H9 (cell line): ENCODE measurements at regions not wholly inside any gene's neighbourhood (a gene's known extent, or its start where the extent isn't known, plus 50 kb on each side); places are given as distances from the start of the nearest gene placed in this dataset.

Source experiments
- DNase-seq: peaks from one replicate; pipeline ENCODE4 v3.0.0-alpha.2; 2017
- H2AFZ ChIP-seq: one replicate; pipeline ENCODE4 v1.6.1; 2013; ENCODE audit warnings: mild to moderate bottlenecking, low read length, control low read depth, moderate library complexity
- H2AK5ac ChIP-seq: 2 replicates; pipeline ENCODE4 v1.6.1; 2013; ENCODE audit warnings: low read length, control low read depth, mixed read lengths; ENCODE audit not compliant: insufficient read length
- H2BK120ac ChIP-seq: one replicate; pipeline ENCODE4 v1.6.1; 2013; ENCODE audit warnings: low read depth, mild to moderate bottlenecking, low read length, control low read depth, inconsistent platforms; ENCODE audit not compliant: poor library complexity, severe bottlenecking
- H2BK12ac ChIP-seq: 2 replicates; pipeline ENCODE4 v1.6.1; 2013; ENCODE audit warnings: low read length, control low read depth, mixed read lengths, low read depth; ENCODE audit not compliant: insufficient read length
- H2BK15ac ChIP-seq: 2 replicates; pipeline ENCODE4 v1.6.1; 2013; ENCODE audit warnings: low read depth, low read length, control low read depth
- H2BK20ac ChIP-seq: one replicate; pipeline ENCODE4 v1.6.1; 2013; ENCODE audit warnings: low read depth, mild to moderate bottlenecking, low read length, control low read depth, inconsistent platforms; ENCODE audit not compliant: poor library complexity, severe bottlenecking
- H2BK5ac ChIP-seq: 2 replicates; pipeline ENCODE4 v1.6.1; 2013; ENCODE audit warnings: low read length, control low read depth, mixed read lengths; ENCODE audit not compliant: insufficient read length
- H3K14ac ChIP-seq: 2 replicates; pipeline ENCODE4 v1.6.1; 2013; ENCODE audit warnings: low read length, control low read depth; ENCODE audit not compliant: insufficient read depth
- H3K18ac ChIP-seq: 2 replicates; pipeline ENCODE4 v1.6.1; 2013; ENCODE audit warnings: low read depth, mild to moderate bottlenecking, mixed read lengths, low read length, control low read depth; ENCODE audit not compliant: insufficient read length
- H3K23ac ChIP-seq: 2 replicates; pipeline ENCODE4 v1.6.1; 2013; ENCODE audit warnings: low read length, control low read depth, mixed read lengths, low read depth; ENCODE audit not compliant: insufficient read length
- H3K23me2 ChIP-seq: 2 replicates; pipeline ENCODE4 v1.6.1; 2013; ENCODE audit warnings: low read depth, mild to moderate bottlenecking, mixed read lengths, low read length, control low read depth; ENCODE audit not compliant: insufficient read length, poor library complexity, severe bottlenecking
- H3K27ac ChIP-seq: 2 replicates; pipeline ENCODE4 v1.5.1; 2013; ENCODE audit warnings: low read length, control low read depth, mixed read lengths, low read depth; ENCODE audit not compliant: insufficient read length
- H3K27me3 ChIP-seq: 2 replicates; pipeline ENCODE4 v1.6.1; 2013; ENCODE audit warnings: low read length, control low read depth, inconsistent platforms; ENCODE audit not compliant: insufficient read depth
- H3K4ac ChIP-seq: 2 replicates; pipeline ENCODE4 v1.6.1; 2013; ENCODE audit warnings: low read depth, mild to moderate bottlenecking, control low read depth, inconsistent platforms, low read length, moderate library complexity
- H3K4me1 ChIP-seq: 2 replicates; pipeline ENCODE4 v1.6.1; 2013; ENCODE audit warnings: low read length, control low read depth, inconsistent platforms; ENCODE audit not compliant: insufficient read depth
- H3K4me2 ChIP-seq: 2 replicates; pipeline ENCODE4 v1.6.1; 2013; ENCODE audit warnings: low read length, control low read depth, mixed read lengths; ENCODE audit not compliant: insufficient read length, insufficient read depth
- H3K56ac ChIP-seq: 2 replicates; pipeline ENCODE4 v1.6.1; 2013; ENCODE audit warnings: low read depth, mild to moderate bottlenecking, mixed read lengths, low read length, control low read depth; ENCODE audit not compliant: insufficient read length
- H3K79me1 ChIP-seq: 2 replicates; pipeline ENCODE4 v1.6.1; 2013; ENCODE audit warnings: low read depth, mild to moderate bottlenecking, moderate library complexity, low read length, control low read depth, inconsistent platforms; ENCODE audit not compliant: insufficient read depth, poor library complexity, severe bottlenecking
- H3K79me2 ChIP-seq: 2 replicates; pipeline ENCODE4 v1.6.1; 2013; ENCODE audit warnings: low read length, control low read depth, inconsistent platforms; ENCODE audit not compliant: insufficient read depth
- H3K9ac ChIP-seq: 2 replicates; pipeline ENCODE4 v1.6.1; 2013; ENCODE audit warnings: low read length, control low read depth, mixed read lengths; ENCODE audit not compliant: insufficient read length; ENCODE audit errors: extremely low read depth
- H3K9me3 ChIP-seq: one replicate; pipeline ENCODE4 v1.6.1; 2013; ENCODE audit warnings: low read depth, low read length, inconsistent platforms; ENCODE audit not compliant: control insufficient read depth
- H3T11ph ChIP-seq: one replicate; pipeline ENCODE4 v1.6.1; 2013; ENCODE audit warnings: mild to moderate bottlenecking, low read length, control low read depth, inconsistent platforms
- H4K20me1 ChIP-seq: one replicate; pipeline ENCODE4 v1.6.1; 2013; ENCODE audit not compliant: control insufficient read depth, insufficient read length, insufficient read depth
- H4K5ac ChIP-seq: 2 replicates; pipeline ENCODE4 v1.6.1; 2013; ENCODE audit warnings: low read depth, mild to moderate bottlenecking, mixed read lengths, low read length, control low read depth; ENCODE audit not compliant: insufficient read length
- H4K8ac ChIP-seq: replicated peaks from 2 replicates; pipeline ENCODE4 v1.6.1; 2013; ENCODE audit warnings: low read length, control low read depth, mixed read lengths, low read depth; ENCODE audit not compliant: insufficient read length
- H4K91ac ChIP-seq: 2 replicates; pipeline ENCODE4 v1.6.1; 2013; ENCODE audit warnings: low read depth, mild to moderate bottlenecking, moderate library complexity, mixed read lengths, low read length, control low read depth; ENCODE audit not compliant: insufficient read length
- H3K27ac Mint-ChIP-seq, 3 experiments: 2 replicates in 2 of 3; 3 replicates in 1 of 3; pipeline ENCODE4 v1.8.0; 2020 to 2021; ENCODE audit warnings: mixed read lengths in 3 of 3, mild to moderate bottlenecking in 1 of 3, moderate library complexity in 1 of 3
- H3K27me3 Mint-ChIP-seq: 2 replicates; pipeline ENCODE4 v1.8.0; 2021; ENCODE audit warnings: low read depth, mild to moderate bottlenecking, moderate library complexity, mixed read lengths
- H3K36me3 Mint-ChIP-seq, 3 experiments: 2 replicates in 2 of 3; 3 replicates in 1 of 3; pipeline ENCODE4 v1.8.0; 2020 to 2021; ENCODE audit warnings: low read depth in 3 of 3, mixed read lengths in 3 of 3; ENCODE audit not compliant: insufficient read depth in 1 of 3
- H3K4me1 Mint-ChIP-seq, 2 experiments: 2 replicates each; pipeline ENCODE4 v1.8.0; 2020; ENCODE audit warnings: mixed read lengths in 2 of 2
- H3K4me3 Mint-ChIP-seq, 2 experiments: 2 replicates in 1 of 2; 3 replicates in 1 of 2; pipeline ENCODE4 v1.8.0; 2020 to 2021; ENCODE audit warnings: mild to moderate bottlenecking in 2 of 2, mixed read lengths in 2 of 2, moderate library complexity in 1 of 2
- H3K9me3 Mint-ChIP-seq, 2 experiments: 2 replicates in 1 of 2; 3 replicates in 1 of 2; pipeline ENCODE4 v1.8.0; 2020; ENCODE audit warnings: mild to moderate bottlenecking in 2 of 2, mixed read lengths in 2 of 2, moderate library complexity in 1 of 2
- CTCF ChIP-seq: fragments of 200-600 bp; sonication (generic); conservative IDR thresholded peaks from 3 replicates; pipeline ENCODE4 v1.8.0; 2021; ENCODE audit warnings: antibody characterized with exemption, mild to moderate bottlenecking
- WGBS: extraction: QIAGEN DNeasy Blood & Tissue Kit; methylation state at CpG from one replicate; pipeline ENCODE4 v1.1.7; 2013; ENCODE audit warnings: missing lambda C conversion rate, low lambda C conversion rate, mixed read lengths; ENCODE audit not compliant: insufficient read length; ENCODE audit errors: extremely low coverage; 5-methylcytosine and 5-hydroxymethylcytosine counted together

- Histone ChIP-seq H3K23ac (no peak overlapping the region), H3K4ac (no peak overlapping the region), H4K20me1 (no peaks in the 10 kb centered on the region), H2BK12ac (no peak overlapping the region), H2BK20ac (no peak overlapping the region), H2AFZ (no peak overlapping the region), H3K4me2 (no peak overlapping the region), H4K8ac (no peak overlapping the region), H3K27ac (no peak overlapping the region), H3T11ph (no peak overlapping the region), H3K79me2 (no peaks in the 10 kb centered on the region), H3K4me1 (no peaks in the 10 kb centered on the region), H3K9ac (no peak overlapping the region), H3K14ac (no peak overlapping the region), H4K91ac (no peak overlapping the region), H2BK120ac (no peak overlapping the region), H3K79me1 (no peaks in the 10 kb centered on the region), H2BK15ac (no peak overlapping the region), H3K56ac (no peak overlapping the region), H2AK5ac (no peak overlapping the region), H3K27me3 (no peaks in the 10 kb centered on the region), H3K23me2 (no peaks in the 10 kb centered on the region), H2BK5ac (no peak overlapping the region), H3K9me3 (no peaks in the 10 kb centered on the region), H3K18ac (no peak overlapping the region), H4K5ac (no peak overlapping the region)
- Mint-ChIP-seq H3K4me1 (peaks cover 0 to 4% of the 10 kb centered on the region in 2 experiments; a peak in 2 of 4 replicates), H3K9me3 (no peaks in the 10 kb centered on the region), H3K27me3 (peaks cover 2% of the 10 kb centered on the region; the same call in 1 of the 2 replicates), H3K4me3 (no peak overlapping the region), H3K36me3 (peaks cover 0 to 5% (median 2%) of the 10 kb centered on the region in 3 experiments; a peak in 2 of 7 replicates), H3K27ac (no peak overlapping the region; a peak in 1 of 7 replicates)
- DNase-seq: no peak
- no peak for TF ChIP-seq CTCF
- no CpG with 5 or more reads among the region's 12 CpGs for WGBS
Measured at GRCh38 chr6:149267513-149268043, 49.9 kb upstream of the TAB2 start.
